ENCODE measurements at regions not wholly inside any gene's neighbourhood (a gene's known extent, or its start where the extent isn't known, plus 50 kb on each side); places are given as distances from the start of the nearest gene placed in this dataset.
A peak's percentile ranks its signal among the peaks of the same experiment; 100 is the strongest.
"Not testable (repeated sequence)": the region's sequence is repeated elsewhere in the genome, so short reads cannot be mapped to it uniquely, and the experiment has no call there.

DNA sequence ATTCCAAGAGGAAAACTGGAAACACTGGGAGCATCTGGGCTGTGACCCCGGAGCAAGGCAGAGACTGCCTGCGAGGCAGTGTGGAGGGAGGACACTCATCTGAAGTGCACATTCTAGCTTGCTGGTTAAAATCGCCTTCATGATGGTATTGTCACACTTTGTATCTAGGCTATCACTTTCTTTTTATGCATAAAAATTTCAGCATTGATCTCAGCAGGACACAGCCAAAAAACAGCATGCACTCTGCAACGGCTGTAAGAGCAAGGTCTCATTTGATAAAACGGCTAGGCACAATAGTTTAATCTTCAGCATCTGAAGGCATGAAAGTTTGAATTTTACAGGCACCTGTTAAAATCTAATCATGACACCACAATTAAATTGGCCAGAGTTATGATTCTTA is 110.8 kb upstream of the IRX1 start:
- no peak for DNase-seq (ENCODE audit: low spot score)

DNA sequence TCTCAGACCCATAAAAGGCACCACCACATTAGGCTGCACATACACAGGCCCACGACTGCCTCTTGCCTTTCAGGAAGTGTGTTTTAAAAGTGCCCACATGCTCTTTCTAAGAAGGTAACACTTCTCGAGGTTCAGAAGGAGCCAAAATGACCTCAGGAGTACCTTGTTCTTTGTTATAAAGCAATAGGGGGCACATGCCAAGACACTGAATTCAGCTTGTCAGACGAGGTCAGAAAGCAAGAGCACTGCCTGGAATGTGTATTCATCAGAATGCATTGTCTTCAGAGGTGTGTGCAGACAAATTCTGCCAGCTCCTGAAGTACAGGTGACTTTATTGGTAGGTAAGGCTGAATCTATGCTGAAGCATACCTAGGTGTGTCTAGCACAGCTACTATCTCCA is 114.5 kb upstream of the IRX1 start:
- no peak for DNase-seq (ENCODE audit: low spot score)

DNA sequence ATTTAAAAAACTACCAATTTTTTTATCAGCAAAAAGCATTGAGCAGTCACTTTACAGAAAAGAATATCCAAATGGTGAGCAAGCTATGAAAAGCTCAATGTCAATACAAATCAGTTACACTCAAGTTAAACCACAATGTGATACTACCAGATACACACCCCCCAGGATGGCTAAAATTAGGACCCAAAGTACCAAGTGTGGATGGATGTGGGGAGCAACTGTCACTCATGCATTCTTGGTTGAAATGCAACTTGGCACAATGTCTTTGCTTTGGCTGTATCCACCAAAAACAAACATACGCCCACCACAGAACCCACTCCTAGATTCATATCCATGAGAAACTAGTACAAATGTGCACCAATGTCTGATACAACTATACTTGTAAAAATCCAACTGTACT is 120.0 kb upstream of the IRX1 start:
- DNase-seq (ENCODE audit: low spot score), result no peak

DNA sequence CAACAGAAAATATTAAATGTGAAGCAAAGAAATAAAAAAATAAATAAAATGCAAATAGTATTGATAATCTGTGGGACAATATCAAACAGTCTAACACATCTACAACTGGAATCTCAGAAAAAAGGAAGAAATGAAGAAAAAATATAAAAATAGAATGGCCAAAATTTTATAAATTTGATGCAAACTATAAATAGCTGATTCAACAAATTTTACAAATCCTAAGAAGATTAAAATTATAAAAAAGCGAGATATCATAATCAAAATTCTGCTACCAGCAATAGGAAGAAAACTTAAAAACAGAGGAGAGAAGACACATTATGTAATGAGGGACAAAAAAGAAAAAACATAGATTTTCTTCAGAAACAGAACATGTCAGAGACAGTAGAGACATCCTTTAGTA is 129.2 kb upstream of the IRX1 start:
- no peak for DNase-seq (ENCODE audit: low spot score)

DNA sequence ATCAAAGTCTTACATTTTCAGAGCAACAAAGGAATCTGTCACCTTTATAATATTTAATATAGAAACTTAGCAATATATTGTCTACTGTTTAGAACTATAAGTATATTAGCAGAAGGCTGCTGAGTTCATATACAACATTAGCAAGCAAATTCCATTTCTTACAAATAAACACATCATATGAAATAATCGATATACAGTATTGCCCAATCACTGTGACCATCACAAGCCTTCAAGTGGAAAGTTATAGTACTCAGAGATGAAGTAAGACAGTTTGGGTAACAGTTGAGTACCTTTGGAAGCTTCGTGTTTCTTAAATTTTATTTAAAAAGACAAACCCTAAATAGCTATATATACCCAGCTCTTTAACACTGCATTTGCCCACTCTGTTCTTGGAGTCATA is 135.2 kb upstream of the IRX1 start:
- DNase-seq (ENCODE audit: low spot score), result no peak

DNA sequence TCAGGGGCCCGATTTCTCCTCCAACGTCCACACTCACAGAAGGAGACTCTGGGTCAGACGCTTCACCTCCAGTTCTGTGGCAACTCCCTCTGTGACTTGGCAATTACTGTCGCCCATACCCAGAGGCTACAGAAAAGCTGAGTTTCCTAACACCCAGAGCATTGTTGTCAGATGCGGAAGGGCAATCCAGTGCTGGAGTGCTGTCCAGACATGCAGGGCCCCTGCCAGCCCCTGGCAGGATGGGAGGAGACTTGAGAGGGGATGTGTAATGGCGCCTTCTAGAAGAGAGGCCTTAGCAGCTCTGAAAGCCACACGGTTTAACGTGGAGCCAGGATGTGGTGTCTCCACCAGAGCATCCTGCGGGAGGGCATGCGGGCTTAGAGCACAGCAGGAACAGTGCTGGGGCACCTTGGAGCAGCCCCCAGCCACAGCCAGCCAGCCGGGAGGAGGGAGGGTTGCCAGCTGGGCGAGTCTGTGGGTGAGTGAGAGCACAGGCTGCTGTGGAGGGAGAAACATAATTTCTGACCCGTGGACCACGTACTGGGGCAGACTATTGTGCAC is 139.4 kb upstream of the IRX1 start:
- no peak for DNase-seq (ENCODE audit: low spot score)

DNA sequence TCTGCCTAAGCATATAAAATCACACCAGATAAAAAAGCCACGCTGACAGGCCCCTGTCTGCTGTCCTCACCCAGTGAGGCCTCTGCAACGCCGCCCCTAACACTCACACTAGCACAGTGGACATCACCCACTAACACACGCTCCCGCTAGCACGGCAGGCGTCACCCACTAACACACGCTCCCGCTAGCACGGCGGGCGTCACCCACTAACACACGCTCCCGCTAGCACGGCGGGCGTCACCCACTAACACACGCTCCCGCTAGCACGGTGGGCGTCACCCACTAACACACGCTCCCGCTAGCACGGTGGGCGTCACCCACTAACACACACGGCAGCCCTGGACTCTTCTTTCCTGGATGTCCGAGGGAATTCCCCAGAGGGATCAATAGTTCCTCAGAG is 141.6 kb upstream of the IRX1 start:
- DNase-seq (ENCODE audit: low spot score), result not testable (repeated sequence)

DNA sequence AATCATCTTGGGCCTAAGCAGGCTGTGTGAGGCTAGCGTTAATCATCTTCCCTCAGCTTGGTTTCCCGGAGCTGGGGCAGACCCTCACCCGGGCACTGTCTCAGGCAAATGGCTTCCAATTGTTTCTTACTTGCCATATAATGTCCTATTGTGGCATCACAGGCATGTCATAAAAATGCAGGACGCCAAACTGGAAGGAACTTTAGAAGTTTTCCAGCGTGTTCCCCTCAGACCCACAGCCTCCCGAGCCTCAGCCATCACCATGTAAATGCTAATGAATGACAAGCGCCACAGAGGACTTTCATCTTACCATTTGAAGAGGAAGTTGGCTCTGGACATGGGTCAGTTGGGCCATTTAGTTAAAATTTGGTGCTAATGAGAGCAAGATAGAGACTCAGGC is 143.0 kb upstream of the IRX1 start:
- no peak for DNase-seq (ENCODE audit: low spot score)

DNA sequence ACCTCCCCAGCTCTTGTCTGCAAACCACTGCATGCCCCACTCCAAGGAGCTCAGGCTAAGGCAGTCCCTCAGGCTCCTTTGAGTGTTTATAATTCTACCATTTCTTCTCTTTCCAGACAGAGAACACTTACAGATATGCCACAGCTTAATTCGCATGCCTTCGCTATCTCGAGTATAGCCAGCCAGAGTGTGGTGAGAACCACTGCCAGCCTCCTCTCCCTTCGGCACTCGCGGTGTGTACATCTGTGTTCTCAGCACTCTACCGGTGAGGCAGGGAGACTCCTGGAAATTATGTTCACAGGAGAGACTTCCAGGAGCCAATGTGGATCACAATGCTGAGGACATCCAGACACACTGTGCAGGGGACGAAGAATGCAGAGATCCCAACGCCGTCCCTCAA is 143.7 kb upstream of the IRX1 start:
- no peak for DNase-seq (ENCODE audit: low spot score)

DNA sequence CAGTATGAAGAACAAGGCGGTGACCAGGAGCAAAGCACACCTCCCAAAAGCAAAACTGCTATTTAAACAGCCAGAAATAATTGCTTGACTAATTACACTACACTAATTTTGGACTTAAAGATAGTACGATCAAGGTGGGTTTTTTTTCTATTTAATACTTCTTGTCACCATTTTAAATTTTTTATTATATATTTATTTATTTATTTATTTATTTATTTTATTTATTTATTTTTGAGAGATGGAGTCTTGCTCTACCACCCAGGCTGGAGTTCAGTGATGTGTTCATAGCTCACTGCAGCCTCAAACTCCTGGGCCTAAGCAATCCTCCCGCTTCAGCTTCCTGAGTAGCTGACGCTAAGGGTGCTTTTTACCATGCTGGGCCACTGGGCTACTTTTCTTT is 146.2 kb upstream of the IRX1 start:
- DNase-seq (ENCODE audit: low spot score), result no peak

DNA sequence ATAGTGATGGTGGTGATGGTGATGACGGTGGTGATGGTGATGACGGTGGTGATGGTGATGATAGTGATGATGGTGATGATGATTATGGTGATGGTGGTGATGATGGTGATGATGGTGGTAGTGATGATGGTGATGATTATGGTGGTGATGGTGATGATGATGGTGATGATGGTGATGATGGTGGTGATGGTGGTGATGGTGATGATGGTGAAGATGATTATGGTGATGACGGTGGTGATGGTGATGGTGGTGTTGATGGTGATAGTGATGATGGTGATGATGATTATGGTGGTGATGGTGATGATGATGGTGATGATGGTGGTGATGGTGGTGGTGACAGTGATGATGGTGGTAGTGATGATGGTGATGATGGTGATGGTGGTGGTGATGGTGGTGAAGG is 149.2 kb upstream of the IRX1 start:
- DNase-seq (ENCODE audit: low spot score), result no peak

DNA sequence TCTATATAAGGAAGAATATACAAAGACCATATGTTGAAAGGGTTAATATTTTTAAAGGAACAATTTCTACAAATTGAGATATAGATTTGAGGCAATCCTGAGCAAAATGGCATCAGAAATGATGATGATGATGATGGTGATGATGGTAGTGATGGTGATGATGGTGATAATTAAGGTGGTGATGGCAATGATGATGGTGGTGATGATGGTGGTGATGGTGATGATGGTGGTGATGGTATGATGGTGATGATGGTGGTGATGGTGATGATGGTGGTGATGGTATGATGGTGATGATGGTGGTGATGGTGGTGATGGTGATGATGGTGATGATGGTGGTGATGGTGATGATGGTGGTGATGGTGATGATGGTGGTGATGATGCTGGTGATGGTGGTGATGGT is 150.1 kb upstream of the IRX1 start:
- not testable (repeated sequence) for DNase-seq (ENCODE audit: low spot score)

DNA sequence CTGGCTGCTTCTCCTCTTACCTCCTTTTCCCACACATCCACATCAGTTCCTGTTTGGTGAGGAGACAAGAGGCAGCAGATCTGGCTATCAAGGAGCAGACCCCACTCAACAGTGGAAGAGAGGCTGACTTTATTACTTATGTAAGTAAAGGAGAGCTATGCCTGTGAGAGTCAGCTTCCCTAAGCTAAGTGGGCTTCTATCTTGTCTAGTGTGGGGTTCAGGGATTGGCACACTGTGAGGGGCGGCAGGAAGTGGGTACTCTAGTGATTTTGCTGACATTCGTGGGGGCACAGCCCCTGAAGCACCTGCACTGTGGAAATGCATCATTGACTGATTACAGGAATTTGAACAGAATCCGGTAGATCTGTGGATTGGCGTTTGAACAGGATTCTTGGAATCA is 163.5 kb upstream of the IRX1 start:
- DNase-seq (ENCODE audit: low spot score), result no peak

DNA sequence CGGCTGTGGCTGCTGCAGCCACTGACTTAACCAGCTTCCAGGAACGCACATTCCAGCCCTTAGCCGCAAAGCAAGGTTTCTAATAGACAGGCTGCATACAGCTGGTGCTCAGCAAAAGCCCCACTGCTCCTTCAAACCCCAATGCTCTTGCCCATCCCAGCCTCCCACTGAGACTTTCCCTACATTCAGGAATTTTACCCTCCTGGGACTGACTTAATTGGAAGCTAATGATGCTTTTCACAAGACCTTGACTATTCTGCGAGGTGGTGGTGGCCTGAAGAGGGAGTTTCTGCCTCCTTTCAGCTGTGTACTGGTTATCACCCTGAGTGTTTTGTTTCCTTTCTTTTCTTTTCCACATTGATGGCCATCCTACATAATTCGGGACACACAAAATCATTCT is 164.9 kb upstream of the IRX1 start:
- no peak for DNase-seq (ENCODE audit: low spot score)

DNA sequence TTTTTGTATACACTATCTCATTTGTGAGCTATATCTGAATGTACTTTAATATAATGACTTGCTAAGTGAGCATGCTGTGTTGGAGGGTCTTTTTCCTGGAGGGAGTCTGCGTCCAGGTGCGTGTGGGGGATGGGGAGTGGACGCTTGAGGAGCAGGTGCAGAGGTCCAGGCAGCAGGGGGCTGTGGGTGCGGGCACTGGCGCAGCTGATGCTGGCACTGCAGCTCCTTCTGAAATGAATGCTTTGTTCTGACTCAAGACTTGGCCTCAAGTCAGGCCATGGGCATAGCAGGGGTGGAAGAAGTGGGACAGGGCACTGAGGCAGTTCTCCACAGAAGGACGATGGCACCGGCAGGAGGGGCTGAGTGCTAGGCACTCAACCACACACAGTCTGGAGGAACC is 165.7 kb upstream of the IRX1 start:
- DNase-seq (ENCODE audit: low spot score), result no peak

DNA sequence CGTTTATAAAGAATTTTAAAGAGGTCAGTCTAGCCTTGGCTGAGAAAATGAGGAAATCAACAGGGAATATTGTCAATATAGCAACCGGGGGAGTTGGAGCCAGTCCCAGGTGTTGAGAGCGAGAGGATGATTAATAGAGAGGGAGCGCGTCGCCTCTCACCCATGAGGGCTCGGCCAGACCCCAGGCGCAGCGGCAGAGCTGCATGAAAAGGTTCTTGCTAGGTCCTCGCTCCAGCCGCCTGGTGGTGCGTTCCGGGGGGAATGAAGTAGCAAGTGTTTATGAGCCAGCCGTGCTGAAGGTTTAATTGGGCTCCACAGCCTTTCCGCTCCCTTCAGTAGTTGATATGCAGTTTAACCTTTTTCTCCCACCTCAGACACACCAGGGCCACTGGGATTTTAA is 167.3 kb upstream of the IRX1 start:
- DNase-seq (ENCODE audit: low spot score), result no peak

DNA sequence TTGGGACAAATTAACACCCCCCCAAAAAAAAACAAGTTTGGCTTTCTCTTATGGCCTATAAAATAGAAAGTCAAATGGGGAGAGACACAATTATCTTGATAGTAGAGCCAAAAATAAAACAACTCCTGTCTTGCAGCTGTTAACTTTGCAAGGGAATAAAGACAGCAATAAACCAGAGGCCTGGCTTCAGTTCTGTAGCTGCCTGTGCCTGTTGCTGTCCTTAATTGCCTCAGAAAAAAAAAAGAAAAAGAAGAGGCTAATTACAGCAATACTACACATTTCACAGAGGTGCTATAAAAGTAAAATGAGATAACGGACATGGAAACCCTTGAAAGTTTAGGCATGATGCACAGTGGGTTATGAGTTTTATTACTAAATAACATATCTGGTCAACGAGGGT is 170.7 kb upstream of the IRX1 start:
- no peak for DNase-seq (ENCODE audit: low spot score)

DNA sequence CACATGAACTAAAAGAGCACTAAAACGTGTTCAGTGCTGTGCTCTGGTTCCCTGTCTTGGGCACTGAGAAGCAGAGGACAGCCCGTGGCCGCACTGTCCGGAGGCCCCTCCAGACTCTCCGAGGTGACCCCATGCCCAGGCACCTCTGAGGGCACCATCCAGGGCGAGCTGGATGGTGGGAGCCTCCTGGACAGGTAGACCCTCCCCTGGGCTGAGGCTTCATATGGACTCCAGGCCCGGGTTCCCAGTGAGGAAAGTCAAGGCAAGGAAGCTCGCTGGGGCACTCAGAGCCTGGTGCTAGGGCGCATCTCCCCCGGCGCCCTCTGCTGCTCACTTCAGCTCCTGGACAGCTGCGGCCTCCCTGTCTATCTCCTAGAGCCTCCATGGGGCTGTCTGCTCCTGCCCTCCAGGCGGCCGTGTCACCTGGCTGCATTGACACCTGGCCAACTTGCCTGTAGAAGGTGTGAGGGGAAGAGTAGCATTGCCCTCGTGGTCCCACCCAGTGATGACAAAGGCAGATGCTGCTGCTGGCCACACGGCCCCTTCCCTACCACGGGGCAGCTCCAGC is 178.2 kb upstream of the IRX1 start:
- DNase-seq (ENCODE audit: low spot score), result peak; percentile 20

DNA sequence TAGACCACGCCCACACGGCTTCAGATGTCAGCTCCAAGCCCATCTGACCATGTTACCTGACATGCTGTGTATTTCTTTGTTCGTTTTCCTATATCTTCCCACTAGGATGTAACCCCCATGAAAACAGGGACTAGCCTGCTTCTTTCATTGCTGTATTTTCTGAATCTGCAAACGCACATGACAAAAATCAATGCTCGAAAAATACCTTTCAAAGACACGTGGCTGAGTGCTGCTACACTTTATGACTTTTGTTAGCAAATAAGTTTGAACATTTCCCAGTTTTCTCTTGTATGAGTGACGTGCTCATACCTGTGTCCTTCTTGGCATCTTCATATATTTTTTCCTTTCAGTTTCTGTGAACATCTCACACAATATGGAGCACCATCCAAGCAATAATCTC is 181.3 kb upstream of the IRX1 start:
- DNase-seq (ENCODE audit: low spot score), result no peak

DNA sequence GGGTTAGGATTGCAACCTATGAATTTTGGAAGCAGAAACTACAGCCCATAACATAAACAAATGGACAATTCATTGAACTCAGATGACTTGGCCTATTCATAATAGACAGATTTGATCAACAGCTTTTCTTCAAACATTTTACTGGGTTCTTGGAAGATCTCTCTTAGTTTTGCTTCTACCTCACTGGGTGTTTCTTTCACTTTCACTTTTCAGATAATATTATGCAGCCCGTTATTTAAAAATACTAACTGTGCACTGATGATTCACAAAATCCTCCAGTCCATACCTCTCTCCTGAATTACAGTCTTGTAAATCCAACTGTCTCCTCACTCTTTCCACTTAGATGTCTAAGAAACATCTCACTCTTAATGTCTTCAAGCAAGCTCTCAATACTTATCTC is 183.5 kb upstream of the IRX1 start:
- DNase-seq (ENCODE audit: low spot score), result no peak

DNA sequence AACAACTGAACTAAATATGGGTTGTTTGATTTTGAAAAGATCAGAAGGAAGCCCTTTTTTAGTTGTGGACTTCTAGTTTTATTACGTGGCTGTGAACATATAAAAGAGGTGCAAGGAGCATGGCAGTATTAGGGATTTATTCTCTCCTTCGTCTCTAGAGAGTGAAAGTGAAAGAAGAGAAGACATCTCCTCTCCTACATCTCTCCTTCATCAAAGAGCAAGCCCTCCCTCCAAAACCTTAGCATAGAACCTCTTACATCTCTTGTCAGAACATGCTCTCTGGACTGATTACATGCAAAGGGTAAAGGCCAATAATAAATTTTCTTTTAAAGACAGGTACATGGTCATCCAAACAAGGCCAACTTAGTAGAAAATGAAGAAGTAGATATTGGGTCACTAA is 184.3 kb upstream of the IRX1 start:
- no peak for DNase-seq (ENCODE audit: low spot score)

DNA sequence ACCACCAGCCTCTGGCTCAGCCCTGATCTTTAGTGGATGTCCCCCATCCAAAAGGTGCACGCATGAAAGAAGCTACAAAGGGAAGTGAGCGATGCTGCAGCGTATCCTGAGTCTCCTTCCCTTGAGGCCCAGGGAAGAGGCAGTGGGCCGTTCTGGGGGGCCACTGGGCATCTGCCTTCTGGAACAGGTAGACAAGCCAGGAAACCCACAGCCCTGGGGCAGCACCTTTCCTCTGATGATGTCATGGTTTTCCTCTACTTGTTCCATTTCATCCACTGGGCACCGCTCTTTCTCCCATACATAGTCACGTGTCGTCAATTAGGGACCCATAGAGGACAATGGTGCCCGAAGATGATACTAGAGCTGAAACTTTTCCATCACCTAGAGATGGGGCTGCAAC is 194.0 kb upstream of the IRX1 start:
- DNase-seq (ENCODE audit: low spot score), result no peak

DNA sequence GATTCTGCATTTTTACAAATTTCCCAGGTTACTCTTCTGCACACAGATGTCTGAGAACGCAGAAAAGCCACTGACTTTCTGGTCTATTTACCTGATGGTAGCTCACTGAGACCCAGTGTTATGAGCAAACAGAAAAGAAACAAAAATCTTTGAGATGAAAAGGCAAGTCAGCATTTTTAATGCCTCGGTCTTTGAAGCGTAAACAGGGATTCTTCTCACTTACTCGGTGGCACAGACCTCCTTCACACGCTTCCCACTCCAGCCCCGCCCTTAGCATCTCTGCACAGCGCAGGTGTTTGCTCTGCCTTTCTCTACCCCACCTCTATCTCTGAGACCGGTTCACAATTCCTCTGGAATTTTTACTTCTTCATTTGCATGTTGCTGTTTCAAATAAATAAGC is 195.0 kb upstream of the IRX1 start:
- no peak for DNase-seq (ENCODE audit: low spot score)

DNA sequence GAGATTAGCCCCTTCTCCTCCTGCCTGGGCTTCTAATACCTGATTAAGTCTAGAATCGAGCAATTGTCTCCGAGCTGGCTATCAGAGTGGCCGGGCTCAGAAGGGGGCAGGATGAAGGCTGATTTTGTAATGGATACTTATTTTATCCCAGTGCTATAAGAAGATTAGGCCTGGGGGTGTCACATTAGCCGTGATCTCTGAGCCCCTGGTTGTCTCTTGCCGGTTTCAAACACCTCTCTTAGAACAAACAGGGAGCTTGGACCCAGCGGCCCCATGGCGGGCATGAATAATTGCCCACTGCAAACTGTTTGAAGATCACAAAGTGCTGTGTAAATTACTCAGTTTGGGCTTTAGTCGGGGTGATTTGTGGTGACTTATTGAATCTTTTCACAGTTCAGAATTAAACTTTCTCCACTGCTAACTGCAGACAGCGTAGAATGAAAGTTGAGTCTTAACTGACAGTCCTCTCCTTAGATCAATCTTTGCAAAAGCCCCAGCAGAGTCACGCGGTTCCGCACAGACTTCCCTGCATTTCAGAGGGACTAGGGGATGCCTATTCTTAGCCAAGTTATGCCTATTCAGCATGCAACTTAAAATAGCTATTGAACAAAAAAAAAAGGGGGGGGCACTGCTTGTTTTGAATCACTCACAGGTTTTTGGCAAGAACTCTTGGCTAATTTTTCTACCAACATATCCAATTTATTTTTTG is 200.6 kb upstream of the IRX1 start:
- no peak for DNase-seq (ENCODE audit: low spot score)
